SH-SY5Y (cell line): ENCODE measurements at regions not wholly inside any gene's neighbourhood (a gene's known extent, or its start where the extent isn't known, plus 50 kb on each side); places are given as distances from the start of the nearest gene placed in this dataset.

Experiments used
- GATA2 ChIP-seq: IDR thresholded peaks from 2 replicates; pipeline ENCODE4 v1.6.1; 2011; ENCODE audit warnings: mild to moderate bottlenecking, low read depth, low read length
- GATA3 ChIP-seq: IDR thresholded peaks from 2 replicates; pipeline ENCODE4 v1.6.1; 2011; ENCODE audit warnings: low read depth, mild to moderate bottlenecking, low read length, moderate library complexity

DNA sequence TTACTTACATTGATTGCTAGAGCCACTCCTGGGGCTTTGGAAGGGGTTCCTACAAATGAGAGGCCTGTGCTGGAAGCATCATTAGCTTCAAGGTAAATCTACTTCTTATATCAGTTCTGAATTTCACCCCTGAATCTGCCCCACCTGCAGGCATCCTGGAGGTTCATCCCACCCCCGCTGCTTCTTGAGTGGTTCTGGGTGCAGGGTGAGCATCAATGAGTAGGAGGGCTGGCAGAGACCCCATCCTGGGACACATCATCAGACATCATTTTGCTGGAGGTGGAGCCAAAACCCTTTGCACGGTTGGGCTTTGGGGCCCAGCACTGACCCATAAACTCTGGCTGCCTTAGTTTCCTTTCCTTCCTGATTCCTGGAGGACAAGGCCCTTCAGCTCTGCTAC is 143.7 kb downstream of the PTPN20 start:
- TF ChIP-seq GATA2 = no peak
- TF ChIP-seq GATA3 = no peak
